ENCODE measurements at regions not wholly inside any gene's neighbourhood (a gene's known extent, or its start where the extent isn't known, plus 50 kb on each side); places are given as distances from the start of the nearest gene placed in this dataset.

GRCh38 chr3:90025019-90025418, 917.6 kb downstream of the EPHA3 start:
- TF ChIP-seq CTCF (IDR thresholded peaks at IDR 0.05) (no peak), POLR2A (IDR thresholded peaks at IDR 0.05) (no peak)
